ENCODE measurements at regions not wholly inside any gene's neighbourhood (a gene's known extent, or its start where the extent isn't known, plus 50 kb on each side); places are given as distances from the start of the nearest gene placed in this dataset.

- TF ChIP-seq CTCF (conservative IDR thresholded peaks at IDR 0.05; ENCODE audit: low read depth in 2 of 2) (no peak), POLR2AphosphoS5 (IDR thresholded peaks at IDR 0.05; ENCODE audit: low read depth) (no peak), ZNF331 (CRISPR knock-in tag; IDR thresholded peaks at IDR 0.05; ENCODE audit: low read depth) (no peak), ZNF462 (CRISPR knock-in tag; IDR thresholded peaks at IDR 0.05) (no peak), NANOG (IDR thresholded peaks at IDR 0.05; ENCODE audit: borderline replicate concordance) (no peak)
Measured at GRCh38 chr4:12487000-12487399, 997.1 kb downstream of the RAB28 start (continued).

GRCh38 chr4:12472087-12472486 lies 1012.1 kb downstream of the RAB28 start:
- no peaks in the 10 kb centered on the region for H3K36me3 ChIP-seq (ENCODE audit: insufficient read depth)
- H3K27me3 Mint-ChIP-seq (ENCODE audit: insufficient read depth, low read depth, poor library complexity) = peaks cover 2% of the 10 kb centered on the region
- no peak overlapping the region for H3K4me3 ChIP-seq
- H3K9me2 ChIP-seq (ENCODE audit: insufficient read depth) = 0 out of 2 replicates have a peak, but pooled peaks cover 3% of the 10 kb centered on the region
- H3K4me2 ChIP-seq = no peak overlapping the region
- no peaks in the 10 kb centered on the region for H3K4me1 Mint-ChIP-seq
- H3K27ac ChIP-seq (ENCODE audit: low read depth) = no peak overlapping the region
- ATAC-seq = no peak
- H3K9me3 Mint-ChIP-seq = peaks cover 4% of the 10 kb centered on the region; the same call in 2 of the 3 replicates
- H3K4me1 ChIP-seq (ENCODE audit: insufficient read depth) = no peaks in the 10 kb centered on the region
- no peaks in the 10 kb centered on the region for H3K79me2 ChIP-seq (replicated peaks; ENCODE audit: insufficient read depth)
- H3K36me3 Mint-ChIP-seq (ENCODE audit: low read depth) = no peaks in the 10 kb centered on the region
- H3K27me3 ChIP-seq (ENCODE audit: insufficient read depth) = no peaks in the 10 kb centered on the region
- no peak for DNase-seq (ENCODE audit: low spot score)
- H3K4me3 Mint-ChIP-seq = no peak overlapping the region
- no peaks in the 10 kb centered on the region for H4K20me1 ChIP-seq (replicated peaks; ENCODE audit: insufficient read depth)
- H2AFZ ChIP-seq = no peak overlapping the region
- no peaks in the 10 kb centered on the region for H3F3A ChIP-seq (replicated peaks; ENCODE audit: low read depth)
- H3K27ac Mint-ChIP-seq = no peak overlapping the region
- TF ChIP-seq POLR2AphosphoS5 (IDR thresholded peaks at IDR 0.05; ENCODE audit: low read depth) (no peak), EZH2 (IDR thresholded peaks at IDR 0.05; ENCODE audit: low read depth, unreplicated experiment) (no peak), ZNF331 (CRISPR knock-in tag; IDR thresholded peaks at IDR 0.05; ENCODE audit: low read depth) (no peak), CREB1 (CRISPR knock-in tag; IDR thresholded peaks at IDR 0.05; ENCODE audit: low read depth) (no peak), ZNF114 (CRISPR knock-in tag; IDR thresholded peaks at IDR 0.05) (no peak), EZH2phosphoT487 (IDR thresholded peaks at IDR 0.05; ENCODE audit: unreplicated experiment) (no peak)
- TF ChIP-seq, protein P1, sequence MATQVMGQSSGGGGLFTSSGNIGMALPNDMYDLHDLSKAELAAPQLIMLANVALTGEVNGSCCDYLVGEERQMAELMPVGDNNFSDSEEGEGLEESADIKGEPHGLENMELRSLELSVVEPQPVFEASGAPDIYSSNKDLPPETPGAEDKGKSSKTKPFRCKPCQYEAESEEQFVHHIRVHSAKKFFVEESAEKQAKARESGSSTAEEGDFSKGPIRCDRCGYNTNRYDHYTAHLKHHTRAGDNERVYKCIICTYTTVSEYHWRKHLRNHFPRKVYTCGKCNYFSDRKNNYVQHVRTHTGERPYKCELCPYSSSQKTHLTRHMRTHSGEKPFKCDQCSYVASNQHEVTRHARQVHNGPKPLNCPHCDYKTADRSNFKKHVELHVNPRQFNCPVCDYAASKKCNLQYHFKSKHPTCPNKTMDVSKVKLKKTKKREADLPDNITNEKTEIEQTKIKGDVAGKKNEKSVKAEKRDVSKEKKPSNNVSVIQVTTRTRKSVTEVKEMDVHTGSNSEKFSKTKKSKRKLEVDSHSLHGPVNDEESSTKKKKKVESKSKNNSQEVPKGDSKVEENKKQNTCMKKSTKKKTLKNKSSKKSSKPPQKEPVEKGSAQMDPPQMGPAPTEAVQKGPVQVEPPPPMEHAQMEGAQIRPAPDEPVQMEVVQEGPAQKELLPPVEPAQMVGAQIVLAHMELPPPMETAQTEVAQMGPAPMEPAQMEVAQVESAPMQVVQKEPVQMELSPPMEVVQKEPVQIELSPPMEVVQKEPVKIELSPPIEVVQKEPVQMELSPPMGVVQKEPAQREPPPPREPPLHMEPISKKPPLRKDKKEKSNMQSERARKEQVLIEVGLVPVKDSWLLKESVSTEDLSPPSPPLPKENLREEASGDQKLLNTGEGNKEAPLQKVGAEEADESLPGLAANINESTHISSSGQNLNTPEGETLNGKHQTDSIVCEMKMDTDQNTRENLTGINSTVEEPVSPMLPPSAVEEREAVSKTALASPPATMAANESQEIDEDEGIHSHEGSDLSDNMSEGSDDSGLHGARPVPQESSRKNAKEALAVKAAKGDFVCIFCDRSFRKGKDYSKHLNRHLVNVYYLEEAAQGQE (IDR thresholded peaks at IDR 0.05; ENCODE audit: unreplicated experiment) = no peak
